ENCODE measurements at regions not wholly inside any gene's neighbourhood (a gene's known extent, or its start where the extent isn't known, plus 50 kb on each side); places are given as distances from the start of the nearest gene placed in this dataset.

DNA sequence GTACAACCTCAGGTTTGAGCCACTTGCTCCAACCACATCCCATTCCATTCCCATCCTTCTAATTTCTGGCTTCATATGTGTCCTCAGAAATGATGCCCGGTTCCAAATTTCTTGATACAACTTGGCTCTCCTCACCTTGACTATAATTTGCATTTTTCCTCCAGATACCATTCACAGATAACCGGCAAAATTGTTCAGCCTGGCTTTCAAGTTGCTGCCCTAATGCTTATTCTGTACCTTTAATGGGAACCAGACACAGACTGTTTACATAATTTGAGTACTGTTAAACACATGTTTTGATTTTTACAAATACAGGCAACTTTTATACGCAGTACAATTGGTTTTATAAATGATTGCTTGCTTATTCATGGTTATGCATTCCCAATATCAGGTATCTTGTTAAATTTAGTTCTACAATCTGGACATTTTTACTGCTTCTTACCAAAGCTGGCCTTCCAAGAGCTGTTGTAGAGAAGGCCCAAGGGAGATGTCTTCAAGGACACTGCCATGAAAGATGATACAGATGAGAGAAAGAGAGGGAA is 649.5 kb upstream of the CAMK1G start:
- H3K9me3 ChIP-seq (ENCODE audit: insufficient read depth, low read depth), result no peaks in the 10 kb centered on the region; the same call in 1 of the 2 replicates
- no peaks in the 10 kb centered on the region for H3K36me3 ChIP-seq (ENCODE audit: low read depth)
- H3K27me3 ChIP-seq (ENCODE audit: insufficient read depth, low read depth), result no peaks in the 10 kb centered on the region
- intact Hi-C loops (cut with micrococcal nuclease; ENCODE audit: unreplicated experiment), result no loop called here
- no peaks in the 10 kb centered on the region for H3K79me2 ChIP-seq (ENCODE audit: low read depth)
- no peak overlapping the region for H3K27ac ChIP-seq
- no TSS peak for BruUV-seq (replicated peaks)
- H3K4me1 ChIP-seq (replicated peaks; ENCODE audit: insufficient read depth), result no peaks in the 10 kb centered on the region
- POLR2A ChIA-PET (ENCODE audit: unreplicated experiment), result no interaction called here
- CTCF ChIA-PET, result no interaction called here
- no peaks in the 10 kb centered on the region for H3K9me2 ChIP-seq (ENCODE audit: insufficient read depth)
- DNase-seq, result no peak
- TF ChIP-seq, protein P1, sequence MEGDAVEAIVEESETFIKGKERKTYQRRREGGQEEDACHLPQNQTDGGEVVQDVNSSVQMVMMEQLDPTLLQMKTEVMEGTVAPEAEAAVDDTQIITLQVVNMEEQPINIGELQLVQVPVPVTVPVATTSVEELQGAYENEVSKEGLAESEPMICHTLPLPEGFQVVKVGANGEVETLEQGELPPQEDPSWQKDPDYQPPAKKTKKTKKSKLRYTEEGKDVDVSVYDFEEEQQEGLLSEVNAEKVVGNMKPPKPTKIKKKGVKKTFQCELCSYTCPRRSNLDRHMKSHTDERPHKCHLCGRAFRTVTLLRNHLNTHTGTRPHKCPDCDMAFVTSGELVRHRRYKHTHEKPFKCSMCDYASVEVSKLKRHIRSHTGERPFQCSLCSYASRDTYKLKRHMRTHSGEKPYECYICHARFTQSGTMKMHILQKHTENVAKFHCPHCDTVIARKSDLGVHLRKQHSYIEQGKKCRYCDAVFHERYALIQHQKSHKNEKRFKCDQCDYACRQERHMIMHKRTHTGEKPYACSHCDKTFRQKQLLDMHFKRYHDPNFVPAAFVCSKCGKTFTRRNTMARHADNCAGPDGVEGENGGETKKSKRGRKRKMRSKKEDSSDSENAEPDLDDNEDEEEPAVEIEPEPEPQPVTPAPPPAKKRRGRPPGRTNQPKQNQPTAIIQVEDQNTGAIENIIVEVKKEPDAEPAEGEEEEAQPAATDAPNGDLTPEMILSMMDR (conservative IDR thresholded peaks at IDR 0.05), result no peak
- TF ChIP-seq EZH2 (IDR thresholded peaks at IDR 0.05; ENCODE audit: low read depth), result no peak
- no peak overlapping the region for H2AFZ ChIP-seq
- no peaks in the 10 kb centered on the region for H4K20me1 ChIP-seq (ENCODE audit: insufficient read depth)
- no peak overlapping the region for H3K4me3 ChIP-seq
- no peaks in the 10 kb centered on the region for H3F3A ChIP-seq (ENCODE audit: insufficient read depth, low read depth)
- no peak overlapping the region for H3K4me2 ChIP-seq

DNA sequence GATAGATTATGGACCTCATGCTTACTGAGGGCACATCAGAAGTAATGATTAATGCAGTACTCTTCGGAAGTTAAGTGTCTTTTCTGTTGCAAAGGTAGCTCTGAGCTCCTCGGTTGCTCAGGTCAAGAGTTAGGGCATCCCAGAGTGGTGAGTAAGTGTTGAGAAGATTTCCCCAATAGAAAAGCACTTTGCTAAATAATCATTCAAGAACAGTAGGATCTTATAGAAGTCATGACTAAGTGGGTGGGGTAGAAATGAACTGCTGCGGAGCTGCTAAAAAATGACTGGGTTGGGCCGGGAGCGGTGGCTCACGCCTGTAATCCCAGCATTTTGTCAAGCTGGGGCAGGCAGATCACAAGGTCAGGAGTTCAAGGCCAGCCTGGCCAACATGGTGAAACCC is 648.6 kb upstream of the CAMK1G start:
- Histone ChIP-seq H3K36me3 (ENCODE audit: low read depth) (no peaks in the 10 kb centered on the region), H2AFZ (no peak overlapping the region), H3K79me2 (ENCODE audit: low read depth) (no peaks in the 10 kb centered on the region), H3K4me2 (no peak overlapping the region), H3K4me3 (no peak overlapping the region), H3F3A (ENCODE audit: insufficient read depth, low read depth) (no peaks in the 10 kb centered on the region), H3K9me3 (ENCODE audit: insufficient read depth, low read depth) (no peaks in the 10 kb centered on the region; the same call in 1 of the 2 replicates), H3K9me2 (ENCODE audit: insufficient read depth) (no peaks in the 10 kb centered on the region), H3K27me3 (ENCODE audit: insufficient read depth, low read depth) (no peaks in the 10 kb centered on the region), H3K27ac (no peak overlapping the region), H4K20me1 (ENCODE audit: insufficient read depth) (no peaks in the 10 kb centered on the region), H3K4me1 (replicated peaks; ENCODE audit: insufficient read depth) (no peaks in the 10 kb centered on the region)
- ChIA-PET POLR2A (ENCODE audit: unreplicated experiment) (interaction anchor here (0.6 kb wide), 1 partner anchor 407 kb away, joined by 6 read pairs; no protein-coding TSS in a partner anchor), CTCF (no interaction called here)
- intact Hi-C loops (cut with micrococcal nuclease; ENCODE audit: unreplicated experiment), result no loop called here
- DNase-seq, result no peak
- BruUV-seq (replicated peaks), result no TSS peak
- no peak for TF ChIP-seq EZH2 (IDR thresholded peaks at IDR 0.05; ENCODE audit: low read depth)
- TF ChIP-seq, protein P1 (conservative IDR thresholded peaks at IDR 0.05), result no peak

DNA sequence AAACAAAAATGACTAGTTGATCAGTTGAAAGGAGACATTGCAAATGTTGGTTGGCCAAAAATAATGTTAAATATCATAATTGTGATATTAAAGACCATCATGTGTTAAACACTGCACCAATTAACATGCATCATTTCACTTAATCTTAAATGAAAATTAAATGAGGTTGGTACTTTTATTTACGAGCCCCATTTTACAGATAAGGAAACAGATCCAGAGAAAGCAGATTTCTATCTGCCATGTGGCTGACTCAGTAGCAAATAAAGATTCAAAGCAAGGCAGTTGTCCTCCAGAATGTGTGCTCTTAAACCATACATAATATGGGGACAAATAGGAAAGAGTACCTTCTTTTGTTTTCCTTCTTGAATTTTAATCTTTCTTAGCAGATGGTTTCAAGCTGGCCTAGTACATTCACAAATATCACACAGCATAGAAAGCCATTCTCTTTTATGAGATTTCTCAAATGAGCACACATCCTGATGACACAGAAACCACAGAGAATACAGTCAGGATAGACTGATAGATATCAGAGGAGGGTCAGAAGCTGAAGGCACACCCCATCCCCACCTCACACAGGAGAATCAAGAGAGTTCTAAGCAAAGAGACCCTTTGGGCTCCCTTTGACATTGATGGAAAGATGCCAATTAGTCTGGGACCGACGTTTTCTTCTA is 647.9 kb upstream of the CAMK1G start:
- POLR2A ChIA-PET (ENCODE audit: unreplicated experiment), result interaction anchor here (0.6 kb wide), 1 partner anchor 406 kb away, joined by 6 read pairs; no protein-coding TSS in a partner anchor
- TF ChIP-seq, protein P1 (conservative IDR thresholded peaks at IDR 0.05), result no peak
- no peak for TF ChIP-seq EZH2 (IDR thresholded peaks at IDR 0.05; ENCODE audit: low read depth)

More for the DNA sequence above, 647.9 kb upstream of the CAMK1G start:
- H4K20me1 ChIP-seq (ENCODE audit: insufficient read depth), result no peaks in the 10 kb centered on the region
- no peaks in the 10 kb centered on the region for H3K79me2 ChIP-seq (ENCODE audit: low read depth)
- H3K4me2 ChIP-seq, result no peak overlapping the region
- no peaks in the 10 kb centered on the region; the same call in 1 of the 2 replicates for H3K9me3 ChIP-seq (ENCODE audit: insufficient read depth, low read depth)
- no peaks in the 10 kb centered on the region for H3K9me2 ChIP-seq (ENCODE audit: insufficient read depth)
- no peaks in the 10 kb centered on the region for H3K36me3 ChIP-seq (ENCODE audit: low read depth)
- CTCF ChIA-PET, result no interaction called here
- H3K4me3 ChIP-seq, result no peak overlapping the region
- H3K4me1 ChIP-seq (replicated peaks; ENCODE audit: insufficient read depth), result no peaks in the 10 kb centered on the region
- no peak overlapping the region for H3K27ac ChIP-seq
- no peak overlapping the region for H2AFZ ChIP-seq
- no peaks in the 10 kb centered on the region for H3K27me3 ChIP-seq (ENCODE audit: insufficient read depth, low read depth)
- no peaks in the 10 kb centered on the region for H3F3A ChIP-seq (ENCODE audit: insufficient read depth, low read depth)
- DNase-seq, result no peak
- intact Hi-C loops (cut with micrococcal nuclease; ENCODE audit: unreplicated experiment), result no loop called here
- BruUV-seq (replicated peaks), result no TSS peak

Measured in PC-9 (cell line).